VCaP (cell line): ENCODE measurements at regions not wholly inside any gene's neighbourhood (a gene's known extent, or its start where the extent isn't known, plus 50 kb on each side); places are given as distances from the start of the nearest gene placed in this dataset.

Experiments
- H3K27ac ChIP-seq: fragments of 450-650 bp; 2 replicates; pipeline ENCODE4 v1.5.1; 2017
- TF ChIP-seq, protein P1 (sequence below): fragments of 450-650 bp; conservative IDR thresholded peaks from 2 replicates; pipeline ENCODE4 v1.5.1; 2017; ENCODE audit warnings: mild to moderate bottlenecking, moderate library complexity

DNA sequence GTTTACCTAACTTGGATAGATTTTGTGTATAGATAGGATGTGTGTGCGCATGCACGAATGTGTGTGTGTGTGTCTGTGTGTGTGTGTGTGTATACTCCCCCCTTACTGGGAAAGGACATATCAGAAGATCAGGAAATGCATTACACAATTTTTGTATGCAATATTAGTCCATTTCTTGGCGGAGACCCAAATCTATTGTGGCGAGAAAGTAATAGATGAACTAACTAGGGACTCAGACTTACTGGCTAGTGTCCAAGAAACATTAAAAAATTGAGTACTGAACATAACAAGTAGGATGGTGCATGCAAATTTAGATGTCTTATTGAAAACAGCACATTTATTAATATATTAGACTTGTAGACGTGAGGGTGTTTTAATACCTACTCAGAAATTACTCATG is 1036.5 kb upstream of the FANCL start:
- H3K27ac ChIP-seq: no peak overlapping the region
- TF ChIP-seq, protein P1, sequence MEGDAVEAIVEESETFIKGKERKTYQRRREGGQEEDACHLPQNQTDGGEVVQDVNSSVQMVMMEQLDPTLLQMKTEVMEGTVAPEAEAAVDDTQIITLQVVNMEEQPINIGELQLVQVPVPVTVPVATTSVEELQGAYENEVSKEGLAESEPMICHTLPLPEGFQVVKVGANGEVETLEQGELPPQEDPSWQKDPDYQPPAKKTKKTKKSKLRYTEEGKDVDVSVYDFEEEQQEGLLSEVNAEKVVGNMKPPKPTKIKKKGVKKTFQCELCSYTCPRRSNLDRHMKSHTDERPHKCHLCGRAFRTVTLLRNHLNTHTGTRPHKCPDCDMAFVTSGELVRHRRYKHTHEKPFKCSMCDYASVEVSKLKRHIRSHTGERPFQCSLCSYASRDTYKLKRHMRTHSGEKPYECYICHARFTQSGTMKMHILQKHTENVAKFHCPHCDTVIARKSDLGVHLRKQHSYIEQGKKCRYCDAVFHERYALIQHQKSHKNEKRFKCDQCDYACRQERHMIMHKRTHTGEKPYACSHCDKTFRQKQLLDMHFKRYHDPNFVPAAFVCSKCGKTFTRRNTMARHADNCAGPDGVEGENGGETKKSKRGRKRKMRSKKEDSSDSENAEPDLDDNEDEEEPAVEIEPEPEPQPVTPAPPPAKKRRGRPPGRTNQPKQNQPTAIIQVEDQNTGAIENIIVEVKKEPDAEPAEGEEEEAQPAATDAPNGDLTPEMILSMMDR: no peak

DNA sequence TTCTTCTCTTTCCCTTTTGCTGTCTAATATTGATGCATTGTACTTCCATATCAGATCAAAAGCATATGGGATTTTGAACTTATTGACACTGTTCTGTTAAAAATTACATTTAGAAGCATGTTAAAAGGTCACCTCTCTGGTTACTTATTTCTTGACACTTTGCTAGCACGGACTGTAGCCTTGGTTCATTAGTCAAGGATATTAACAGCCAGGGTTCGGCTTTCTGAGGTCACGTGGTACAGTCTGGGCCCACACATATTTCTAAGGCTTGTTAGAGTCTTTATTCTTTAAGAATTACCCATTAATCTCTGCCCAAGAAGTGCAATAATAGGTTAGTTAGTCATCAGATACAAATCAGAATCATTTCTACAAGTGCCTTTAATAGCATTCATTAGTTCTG is 1035.8 kb upstream of the FANCL start:
- TF ChIP-seq, protein P1: no peak

DNA sequence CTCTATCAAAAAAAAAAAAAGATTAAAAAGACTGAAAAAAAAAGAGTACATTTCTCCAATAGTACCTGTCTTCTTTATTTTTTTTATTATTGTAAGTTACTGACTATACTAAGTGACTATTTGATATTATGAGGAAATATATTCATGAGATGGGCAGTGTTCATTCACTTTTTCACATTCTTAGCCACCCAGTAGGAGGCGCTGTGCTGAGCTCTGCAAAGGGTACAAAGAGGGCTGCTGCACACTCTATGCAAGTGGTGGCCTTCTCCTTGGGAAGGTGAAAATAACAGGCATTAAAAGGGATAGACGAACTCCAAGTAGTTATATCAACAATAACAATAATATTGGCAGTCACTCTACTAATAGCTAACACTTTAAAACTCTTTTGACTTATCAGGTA is 1034.9 kb upstream of the FANCL start:
- no peak overlapping the region for H3K27ac ChIP-seq
- TF ChIP-seq, protein P1: peak; percentile 28

More for the DNA sequence above, 1035.8 kb upstream of the FANCL start:
- no peak overlapping the region for H3K27ac ChIP-seq

DNA sequence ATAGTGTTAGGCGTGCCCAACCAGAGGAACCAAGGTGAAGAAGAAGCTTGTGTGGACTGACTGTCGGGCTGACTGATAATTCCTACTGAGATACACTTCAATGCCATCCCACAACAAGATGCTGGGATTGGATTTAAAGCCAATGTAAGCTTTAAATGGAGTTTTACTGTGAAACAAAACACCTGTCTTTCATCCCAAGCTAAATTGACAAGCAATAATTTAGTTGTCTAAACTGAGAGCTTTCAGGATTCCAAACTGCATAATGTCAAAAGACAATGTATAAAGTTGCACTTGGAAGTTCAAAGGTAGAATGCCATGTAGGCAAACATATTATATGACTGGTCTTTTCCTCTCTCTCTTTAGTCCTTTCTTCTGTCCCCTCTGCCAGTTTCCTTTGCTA is 1025.3 kb upstream of the FANCL start:
- TF ChIP-seq, protein P1: no peak
- H3K27ac ChIP-seq: no peak overlapping the region

DNA sequence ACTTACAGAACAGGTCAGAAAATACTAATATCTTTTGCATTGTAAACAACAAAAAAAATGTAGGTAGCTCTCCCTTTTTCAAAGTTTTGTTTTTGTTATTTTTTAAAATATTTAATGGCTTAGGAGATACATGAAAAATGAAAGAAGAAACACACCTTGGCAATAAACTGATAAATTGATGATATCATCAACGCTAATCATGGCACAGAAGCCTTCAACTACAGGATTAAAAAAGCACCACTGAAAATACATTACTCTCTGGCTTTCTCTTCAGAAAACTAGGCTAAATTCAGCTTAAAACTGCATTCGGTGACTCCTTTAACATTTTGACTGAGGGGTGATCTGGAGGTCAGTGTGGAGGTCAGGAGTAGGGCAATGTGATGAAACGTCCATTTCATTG is 1018.8 kb upstream of the FANCL start:
- TF ChIP-seq, protein P1: no peak
- no peak overlapping the region for H3K27ac ChIP-seq

DNA sequence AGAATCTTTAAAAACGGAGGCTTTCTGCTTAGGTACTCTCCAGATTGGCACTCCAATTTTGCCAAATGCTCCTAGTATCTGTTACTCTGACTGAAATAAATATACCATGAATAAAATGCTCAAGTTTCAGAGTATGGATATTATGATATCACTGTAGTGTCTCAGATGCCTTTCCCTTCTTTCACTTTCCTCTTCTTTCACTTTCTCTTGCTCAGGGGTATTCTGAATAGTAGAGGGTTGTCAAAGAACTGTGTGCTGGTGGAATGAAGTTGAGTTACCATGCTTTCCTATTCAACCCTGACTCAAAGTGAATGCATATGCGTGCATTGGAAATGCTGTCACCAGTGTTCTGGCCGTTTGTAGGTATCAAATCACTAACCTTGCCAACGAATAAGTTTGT is 1015.2 kb upstream of the FANCL start:
- TF ChIP-seq, protein P1: no peak
- no peak overlapping the region for H3K27ac ChIP-seq

DNA sequence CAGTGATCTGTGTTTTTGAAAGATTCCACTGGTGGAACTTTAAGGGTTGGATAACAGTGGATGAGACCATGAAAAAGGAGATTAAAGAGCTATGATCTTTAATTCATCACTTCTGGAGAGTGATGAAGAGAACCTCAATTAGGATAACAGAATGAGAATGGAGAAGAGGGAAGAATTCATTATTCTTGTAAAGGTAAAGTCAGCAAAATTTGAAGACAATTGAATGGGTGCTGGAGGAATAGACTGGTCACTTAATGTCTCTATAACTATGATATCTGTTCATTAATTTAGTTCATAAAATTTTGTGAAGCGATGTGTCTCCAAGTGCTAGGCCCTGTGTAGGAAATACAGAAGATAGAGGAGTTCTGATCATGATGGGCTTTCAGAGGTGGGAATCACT is 1013.2 kb upstream of the FANCL start:
- TF ChIP-seq, protein P1: no peak
- H3K27ac ChIP-seq: no peak overlapping the region

DNA sequence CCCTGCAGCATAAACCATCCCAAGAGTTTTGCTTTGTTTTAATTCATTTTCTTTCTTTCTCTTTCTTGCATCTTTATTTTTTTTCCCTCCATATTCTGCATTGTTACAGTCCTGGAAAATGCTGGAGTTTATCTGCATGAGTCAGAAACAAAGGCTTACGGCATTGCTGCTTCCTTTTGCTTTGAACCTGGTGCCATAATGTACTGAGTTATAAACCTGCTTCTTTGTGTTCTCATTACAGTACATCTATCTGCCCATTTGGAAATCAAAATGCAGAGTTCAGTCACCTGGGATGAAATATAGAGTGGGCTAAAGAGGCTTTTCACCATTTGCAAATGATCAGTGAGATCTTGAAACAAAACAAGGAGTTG is 1009.2 kb upstream of the FANCL start:
- TF ChIP-seq, protein P1: no peak
- no peak overlapping the region for H3K27ac ChIP-seq
